Nephron (organoid): ENCODE measurements at regions not wholly inside any gene's neighbourhood (a gene's known extent, or its start where the extent isn't known, plus 50 kb on each side); places are given as distances from the start of the nearest gene placed in this dataset.

Experiments
- H3K27ac Mint-ChIP-seq, 3 experiments: 2 replicates each; pipeline ENCODE4 v1.8.0; 2020; ENCODE audit warnings: mixed read lengths in 3 of 3, mild to moderate bottlenecking in 2 of 3, moderate library complexity in 1 of 3
- H3K27me3 Mint-ChIP-seq: 2 replicates; pipeline ENCODE4 v1.8.0; 2021; ENCODE audit warnings: low read depth, mild to moderate bottlenecking, moderate library complexity, mixed read lengths
- H3K36me3 Mint-ChIP-seq: 2 replicates; pipeline ENCODE4 v1.8.0; 2020; ENCODE audit warnings: low read depth, mixed read lengths
- H3K4me1 Mint-ChIP-seq: 2 replicates; pipeline ENCODE4 v1.8.0; 2020; ENCODE audit warnings: mixed read lengths
- H3K4me3 Mint-ChIP-seq, 3 experiments: 2 replicates each; pipeline ENCODE4 v1.8.0; 2020; ENCODE audit warnings: mild to moderate bottlenecking in 3 of 3, mixed read lengths in 3 of 3, moderate library complexity in 2 of 3
- H3K9me3 Mint-ChIP-seq: 2 replicates; pipeline ENCODE4 v1.8.0; 2020; ENCODE audit warnings: mixed read lengths
- TF ChIP-seq, protein P1 (sequence below), 3 experiments: fragments of 200-600 bp; sonication (generic); IDR thresholded peaks; one replicate each; pipeline ENCODE4 v1.5.0; 2021; ENCODE audit warnings: antibody characterized with exemption in 3 of 3; ENCODE audit not compliant: unreplicated experiment in 3 of 3

DNA sequence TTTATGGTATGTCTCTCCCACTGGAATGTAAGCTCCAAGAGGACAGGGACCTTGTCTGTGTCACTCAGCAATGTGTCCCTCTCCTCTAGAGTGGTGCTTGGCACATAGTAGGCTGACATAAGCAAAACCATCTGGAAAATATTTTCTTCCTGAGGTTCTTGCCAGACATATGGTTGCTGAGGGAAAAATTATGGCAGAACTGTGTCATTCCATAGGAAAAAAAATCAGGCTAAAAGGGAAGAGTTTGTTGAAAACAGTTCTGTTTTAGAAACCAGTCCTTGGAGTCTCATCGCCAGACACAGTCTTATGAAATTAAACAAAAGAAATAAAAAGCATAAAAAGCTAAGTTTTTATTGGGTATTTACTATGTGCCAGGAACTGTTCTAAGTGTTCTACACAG lies 60.9 kb downstream of the RTL9 start:
- Mint-ChIP-seq H3K27me3 (no peaks in the 10 kb centered on the region), H3K4me1 (peaks cover 61% of the 10 kb centered on the region), H3K9me3 (no peaks in the 10 kb centered on the region), H3K36me3 (no peaks in the 10 kb centered on the region), H3K4me3 (peak overlapping the region in 2 of 3 experiments; percentile 56 to 71), H3K27ac (peak overlapping the region; percentile 94 to 98 (median 95))
- TF ChIP-seq, protein P1, sequence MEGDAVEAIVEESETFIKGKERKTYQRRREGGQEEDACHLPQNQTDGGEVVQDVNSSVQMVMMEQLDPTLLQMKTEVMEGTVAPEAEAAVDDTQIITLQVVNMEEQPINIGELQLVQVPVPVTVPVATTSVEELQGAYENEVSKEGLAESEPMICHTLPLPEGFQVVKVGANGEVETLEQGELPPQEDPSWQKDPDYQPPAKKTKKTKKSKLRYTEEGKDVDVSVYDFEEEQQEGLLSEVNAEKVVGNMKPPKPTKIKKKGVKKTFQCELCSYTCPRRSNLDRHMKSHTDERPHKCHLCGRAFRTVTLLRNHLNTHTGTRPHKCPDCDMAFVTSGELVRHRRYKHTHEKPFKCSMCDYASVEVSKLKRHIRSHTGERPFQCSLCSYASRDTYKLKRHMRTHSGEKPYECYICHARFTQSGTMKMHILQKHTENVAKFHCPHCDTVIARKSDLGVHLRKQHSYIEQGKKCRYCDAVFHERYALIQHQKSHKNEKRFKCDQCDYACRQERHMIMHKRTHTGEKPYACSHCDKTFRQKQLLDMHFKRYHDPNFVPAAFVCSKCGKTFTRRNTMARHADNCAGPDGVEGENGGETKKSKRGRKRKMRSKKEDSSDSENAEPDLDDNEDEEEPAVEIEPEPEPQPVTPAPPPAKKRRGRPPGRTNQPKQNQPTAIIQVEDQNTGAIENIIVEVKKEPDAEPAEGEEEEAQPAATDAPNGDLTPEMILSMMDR (IDR thresholded peaks at IDR 0.05; ENCODE audit: unreplicated experiment in 3 of 3) = no peak

DNA sequence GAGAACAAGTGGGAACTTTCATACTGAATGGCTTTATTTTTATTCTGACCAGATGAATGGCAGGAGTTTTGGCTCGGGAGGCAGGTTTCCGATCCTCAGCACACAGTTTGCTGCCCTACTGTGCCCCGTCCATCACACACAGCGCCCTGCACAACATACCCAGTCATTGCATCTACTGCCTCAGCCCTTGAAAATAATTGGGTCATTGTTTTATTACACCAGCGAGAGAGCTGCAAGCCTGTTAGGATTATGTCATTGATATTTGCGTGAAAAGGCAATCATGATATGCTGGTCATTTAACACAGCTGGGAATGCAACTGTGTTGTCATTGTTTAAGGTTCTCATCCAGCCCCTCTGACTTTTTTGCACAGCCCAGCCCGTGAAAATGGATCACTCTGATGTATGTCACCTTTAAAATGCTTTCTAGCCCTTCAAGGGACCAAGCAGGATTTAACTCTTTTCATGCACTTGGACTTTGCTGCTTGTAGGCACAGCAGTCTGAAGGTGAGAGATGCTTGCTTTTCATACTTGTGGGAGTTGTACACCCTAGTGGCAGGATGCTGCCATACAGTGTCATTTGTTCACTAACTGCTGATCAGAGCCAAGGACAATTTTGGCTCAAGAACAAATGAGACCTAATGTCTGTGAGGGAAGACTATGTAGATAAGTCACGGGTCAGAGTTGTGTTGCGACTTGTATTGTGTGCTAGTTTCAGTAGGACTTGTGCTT lies 62.3 kb downstream of the RTL9 start:
- no peaks in the 10 kb centered on the region for H3K27me3 Mint-ChIP-seq
- no peaks in the 10 kb centered on the region for H3K36me3 Mint-ChIP-seq
- no peak overlapping the region for H3K4me3 Mint-ChIP-seq
- peaks cover 66% of the 10 kb centered on the region for H3K4me1 Mint-ChIP-seq
- TF ChIP-seq, protein P1 (IDR thresholded peaks at IDR 0.05; ENCODE audit: unreplicated experiment in 3 of 3) = peak in 1 of 3 experiments; percentile 34
- H3K9me3 Mint-ChIP-seq = no peaks in the 10 kb centered on the region
- peak overlapping the region; percentile 45 to 85 (median 70) for H3K27ac Mint-ChIP-seq

DNA sequence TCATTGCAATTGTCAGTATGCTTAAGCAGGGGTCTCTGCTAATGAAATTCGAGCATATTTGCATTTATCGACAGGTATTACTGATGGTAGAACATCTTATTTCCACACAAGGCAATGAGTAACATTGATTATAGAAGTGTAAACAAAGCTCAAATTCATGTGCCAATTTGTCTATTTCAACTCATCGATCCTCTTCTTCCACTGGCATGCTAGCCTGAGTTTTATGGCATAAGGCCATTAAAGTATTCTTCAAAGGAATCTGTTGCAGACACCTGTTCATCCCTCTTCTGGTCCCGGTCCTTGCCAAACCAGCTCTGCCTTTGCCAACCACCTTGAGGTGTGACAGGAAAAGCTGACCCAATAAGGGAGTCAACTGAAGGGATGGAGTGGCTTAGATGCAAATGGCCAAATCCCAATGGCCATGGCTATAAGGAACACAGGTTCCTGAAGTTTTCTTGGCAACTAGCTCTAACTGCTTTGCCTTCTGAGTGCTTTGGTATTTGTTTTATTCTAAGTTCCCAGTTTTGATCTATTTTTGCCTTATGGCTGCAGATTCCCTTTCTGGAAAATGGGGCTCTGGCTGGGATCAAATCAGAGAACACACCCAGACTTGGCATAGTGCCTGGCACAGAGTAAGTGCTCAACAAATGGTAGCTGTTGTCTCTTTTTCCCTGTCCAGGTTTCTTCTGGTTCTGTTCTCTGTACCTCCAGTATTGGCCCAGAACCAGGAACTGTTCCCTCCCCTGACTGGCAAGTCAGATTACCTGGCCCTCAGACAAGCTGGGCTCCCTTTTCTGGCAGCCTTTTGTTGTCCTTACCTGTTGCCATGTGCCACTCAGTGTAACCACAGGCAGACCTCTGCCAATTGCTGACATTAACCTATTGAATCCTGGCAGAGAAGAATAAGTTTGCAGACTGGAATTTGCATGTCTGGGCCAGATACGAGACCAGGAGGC lies 63.1 kb downstream of the RTL9 start:
- Mint-ChIP-seq H3K27me3 (no peaks in the 10 kb centered on the region), H3K36me3 (no peaks in the 10 kb centered on the region), H3K4me3 (no peak overlapping the region), H3K4me1 (peaks cover 70% of the 10 kb centered on the region), H3K27ac (peak overlapping the region in 1 of 3 experiments; percentile 19), H3K9me3 (no peaks in the 10 kb centered on the region)
- TF ChIP-seq, protein P1 (IDR thresholded peaks at IDR 0.05; ENCODE audit: unreplicated experiment in 3 of 3) = no peak

DNA sequence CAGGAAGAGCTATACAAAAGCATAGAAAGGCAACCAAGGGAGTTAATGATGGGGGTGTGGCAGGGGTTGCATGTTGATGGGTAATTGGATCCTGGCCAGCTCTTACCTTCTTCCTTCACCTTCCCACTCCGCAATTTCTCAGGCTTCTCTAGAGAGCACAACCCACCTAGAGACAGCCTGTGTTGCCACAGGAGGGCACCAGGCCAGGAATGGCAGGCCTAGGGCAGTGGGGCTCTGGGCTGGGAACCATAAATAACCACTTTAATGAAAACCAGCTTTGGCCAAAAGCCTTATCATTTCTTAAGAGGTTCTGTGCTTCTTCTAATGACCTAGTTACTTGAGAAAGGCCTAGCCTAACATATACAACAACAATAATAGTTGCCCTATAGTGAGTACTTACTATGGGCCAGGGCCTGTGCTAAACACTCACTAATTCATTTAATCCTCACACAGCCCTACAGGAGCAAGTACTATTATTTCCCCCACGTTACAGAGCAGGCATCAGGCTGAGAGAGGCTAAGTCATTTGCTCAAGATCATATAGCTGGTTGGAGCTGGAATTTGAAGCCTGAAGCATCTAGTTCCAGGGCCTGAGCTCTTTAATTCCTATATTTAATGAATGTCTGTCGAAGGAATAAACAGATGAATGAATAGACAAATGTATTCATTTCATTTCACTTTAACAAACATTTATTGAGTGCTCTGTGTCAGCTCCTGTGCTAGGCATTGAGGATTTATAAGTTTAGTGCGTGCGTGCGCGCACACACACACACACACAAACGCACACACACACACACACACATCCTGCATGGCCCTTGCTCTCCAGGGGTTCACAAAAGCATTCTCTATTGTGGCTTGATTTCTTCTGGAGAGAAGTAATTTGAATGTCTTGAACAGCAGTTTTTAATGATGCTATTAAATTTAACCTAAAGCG lies 66.8 kb downstream of the RTL9 start:
- H3K27ac Mint-ChIP-seq = no peak overlapping the region
- TF ChIP-seq, protein P1 (IDR thresholded peaks at IDR 0.05; ENCODE audit: unreplicated experiment in 3 of 3) = no peak
- no peak overlapping the region for H3K4me3 Mint-ChIP-seq
- H3K27me3 Mint-ChIP-seq = no peaks in the 10 kb centered on the region
- H3K9me3 Mint-ChIP-seq = no peaks in the 10 kb centered on the region
- H3K4me1 Mint-ChIP-seq = peaks cover 46% of the 10 kb centered on the region
- no peaks in the 10 kb centered on the region for H3K36me3 Mint-ChIP-seq

DNA sequence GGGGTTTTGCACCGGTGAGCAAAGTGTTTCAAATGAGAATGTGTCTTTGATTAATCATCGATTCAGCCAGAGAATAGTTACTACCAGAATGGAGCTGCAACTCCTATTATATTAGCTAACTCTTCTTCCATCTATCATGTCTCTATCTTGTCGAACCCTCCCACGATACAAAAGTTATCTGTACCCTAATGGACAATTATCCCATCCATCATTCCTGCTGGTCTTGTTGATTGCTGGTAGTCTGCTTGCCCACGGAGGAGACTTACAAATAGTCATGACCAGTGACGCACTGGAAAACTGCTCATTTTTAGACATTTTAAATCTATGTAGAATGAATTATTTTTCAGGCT lies 67.5 kb downstream of the RTL9 start:
- Mint-ChIP-seq H3K4me3 (no peak overlapping the region), H3K36me3 (no peaks in the 10 kb centered on the region), H3K27me3 (no peaks in the 10 kb centered on the region), H3K27ac (no peak overlapping the region), H3K4me1 (peaks cover 44% of the 10 kb centered on the region), H3K9me3 (no peaks in the 10 kb centered on the region)
- TF ChIP-seq, protein P1 (IDR thresholded peaks at IDR 0.05; ENCODE audit: unreplicated experiment in 3 of 3) = no peak
